ENCODE measurements at regions not wholly inside any gene's neighbourhood (a gene's known extent, or its start where the extent isn't known, plus 50 kb on each side); places are given as distances from the start of the nearest gene placed in this dataset.

DNA sequence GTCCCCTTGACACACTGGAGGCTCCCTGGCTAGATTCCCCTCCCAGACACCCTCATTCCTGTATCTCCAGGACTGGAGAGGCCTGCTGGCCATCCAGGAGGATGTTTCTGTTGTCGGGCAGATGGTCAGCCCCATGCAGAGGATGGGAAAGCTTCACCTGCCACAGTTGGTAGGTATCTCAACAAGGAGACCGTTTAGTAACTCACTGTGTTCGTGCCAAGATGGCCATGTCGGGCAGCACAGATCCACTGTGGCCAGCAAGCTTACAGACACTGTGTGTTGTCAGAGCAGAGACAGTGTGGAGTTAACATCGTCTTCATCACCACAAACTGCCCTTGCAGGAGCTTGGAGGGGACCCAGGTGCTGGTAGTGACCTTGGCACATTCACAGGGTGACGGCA, 390.9 kb downstream of the SEC14L1 start:
- no peak for TF ChIP-seq POLR2A (IDR thresholded peaks at IDR 0.05)
- TF ChIP-seq, protein P1, sequence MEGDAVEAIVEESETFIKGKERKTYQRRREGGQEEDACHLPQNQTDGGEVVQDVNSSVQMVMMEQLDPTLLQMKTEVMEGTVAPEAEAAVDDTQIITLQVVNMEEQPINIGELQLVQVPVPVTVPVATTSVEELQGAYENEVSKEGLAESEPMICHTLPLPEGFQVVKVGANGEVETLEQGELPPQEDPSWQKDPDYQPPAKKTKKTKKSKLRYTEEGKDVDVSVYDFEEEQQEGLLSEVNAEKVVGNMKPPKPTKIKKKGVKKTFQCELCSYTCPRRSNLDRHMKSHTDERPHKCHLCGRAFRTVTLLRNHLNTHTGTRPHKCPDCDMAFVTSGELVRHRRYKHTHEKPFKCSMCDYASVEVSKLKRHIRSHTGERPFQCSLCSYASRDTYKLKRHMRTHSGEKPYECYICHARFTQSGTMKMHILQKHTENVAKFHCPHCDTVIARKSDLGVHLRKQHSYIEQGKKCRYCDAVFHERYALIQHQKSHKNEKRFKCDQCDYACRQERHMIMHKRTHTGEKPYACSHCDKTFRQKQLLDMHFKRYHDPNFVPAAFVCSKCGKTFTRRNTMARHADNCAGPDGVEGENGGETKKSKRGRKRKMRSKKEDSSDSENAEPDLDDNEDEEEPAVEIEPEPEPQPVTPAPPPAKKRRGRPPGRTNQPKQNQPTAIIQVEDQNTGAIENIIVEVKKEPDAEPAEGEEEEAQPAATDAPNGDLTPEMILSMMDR (IDR thresholded peaks at IDR 0.05), result no peak
